A673 (cell line): ENCODE measurements at regions not wholly inside any gene's neighbourhood (a gene's known extent, or its start where the extent isn't known, plus 50 kb on each side); places are given as distances from the start of the nearest gene placed in this dataset.
"Not testable (repeated sequence)": the region's sequence is repeated elsewhere in the genome, so short reads cannot be mapped to it uniquely, and the experiment has no call there.

Experiments used
- BruUV-seq: library from RNA; stranded (reverse); fragments of 400-500 nt; replicated peaks from 2 replicates; lab custom pipeline; 2021; lab: Mats Ljungman, UMichigan
- CTCF ChIA-PET: fragments of 300-600 bp; sonication (Branson Sonifier 250); formaldehyde crosslinking; loops from one replicate; lab custom pipeline; 2022; ENCODE audit warnings: antibody characterized with exemption; lab: Charles Lee
- POLR2A ChIA-PET: fragments of 300-600 bp; sonication (Branson Sonifier 250); formaldehyde crosslinking; loops from one replicate; lab custom pipeline; 2022; ENCODE audit warnings: antibody characterized with exemption; ENCODE audit not compliant: low non-redundant PET; lab: Charles Lee
- DNase-seq: peaks from one replicate; pipeline ENCODE4 v3.0.0-alpha.2; 2015; ENCODE audit warnings: low spot score
- H3K27ac ChIP-seq: fragments of 200-600 bp; sonication (generic); 2 replicates; pipeline ENCODE4 v1.5.1; 2016; ENCODE audit warnings: mixed run types, low read depth, mild to moderate bottlenecking, mixed read lengths, antibody characterized with exemption, low read length; ENCODE audit not compliant: poor library complexity, severe bottlenecking
- H3K27me3 ChIP-seq: fragments of 200-600 bp; sonication (generic); replicated peaks from 2 replicates; pipeline ENCODE4 v1.6.1; 2017; ENCODE audit warnings: mixed run types, low read depth, mild to moderate bottlenecking, mixed read lengths, antibody characterized with exemption, low read length; ENCODE audit not compliant: insufficient read depth, poor library complexity
- H3K36me3 ChIP-seq: fragments of 200-600 bp; sonication (generic); 2 replicates; pipeline ENCODE4 v1.6.1; 2016; ENCODE audit warnings: mixed run types, mild to moderate bottlenecking, mixed read lengths, antibody characterized with exemption, low read length; ENCODE audit not compliant: insufficient read depth, poor library complexity, severe bottlenecking
- H3K4me1 ChIP-seq: fragments of 200-600 bp; sonication (generic); 2 replicates; pipeline ENCODE4 v1.6.1; 2017; ENCODE audit warnings: mixed run types, mild to moderate bottlenecking, mixed read lengths, antibody characterized with exemption, low read length; ENCODE audit not compliant: insufficient read depth, poor library complexity, severe bottlenecking
- H3K4me3 ChIP-seq: fragments of 200-600 bp; sonication (generic); 2 replicates; pipeline ENCODE4 v1.5.1; 2016; ENCODE audit warnings: low read depth, mixed run types, mild to moderate bottlenecking, mixed read lengths, low read length; ENCODE audit not compliant: poor library complexity, severe bottlenecking
- H3K9me3 ChIP-seq: fragments of 200-600 bp; sonication (generic); 2 replicates; pipeline ENCODE4 v1.6.1; 2016; ENCODE audit warnings: mixed run types, low read depth, mild to moderate bottlenecking, mixed read lengths, antibody characterized with exemption, low read length; ENCODE audit not compliant: poor library complexity, severe bottlenecking
- CTCF ChIP-seq: fragments of 300-800, 200-600 bp; sonication (generic); conservative IDR thresholded peaks from 2 replicates; pipeline ENCODE4 v1.5.1; 2017; ENCODE audit warnings: low read depth, mild to moderate bottlenecking, antibody characterized with exemption, low read length, moderate library complexity, mixed read lengths
- EZH2 ChIP-seq: fragments of 200-600 bp; sonication (generic); IDR thresholded peaks from 2 replicates; pipeline ENCODE4 v1.6.1; 2017; ENCODE audit warnings: borderline replicate concordance, low read depth, mild to moderate bottlenecking, mixed read lengths, antibody characterized with exemption, low read length; ENCODE audit not compliant: poor library complexity, severe bottlenecking
- intact Hi-C: fragments of 100-400 bp; cut with micrococcal nuclease; formaldehyde crosslinking; loops from one replicate; pipeline ENCODE4 v1.10.0; 2022; ENCODE audit not compliant: unreplicated experiment

GRCh38 chr3:39725321-39725720 is 84.1 kb upstream of the MYRIP start:
- Histone ChIP-seq H3K9me3 (no peaks in the 10 kb centered on the region), H3K27me3 (no peaks in the 10 kb centered on the region), H3K36me3 (no peaks in the 10 kb centered on the region), H3K4me1 (no peaks in the 10 kb centered on the region), H3K27ac (no peak overlapping the region), H3K4me3 (no peak overlapping the region)
- intact Hi-C loops, result no loop called here
- ChIA-PET POLR2A (no interaction called here), CTCF (no interaction called here)
- no peak for TF ChIP-seq CTCF
- TF ChIP-seq EZH2, result no peak
- BruUV-seq, result no TSS peak
- DNase-seq, result no peak

GRCh38 chr3:39727415-39727814 is 82.0 kb upstream of the MYRIP start:
- H3K4me3 ChIP-seq, result no peak overlapping the region
- intact Hi-C loops, result no loop called here
- H3K9me3 ChIP-seq, result no peaks in the 10 kb centered on the region
- no peaks in the 10 kb centered on the region for H3K4me1 ChIP-seq
- no TSS peak for BruUV-seq
- DNase-seq, result no peak
- TF ChIP-seq EZH2 (no peak), CTCF (no peak)
- H3K27me3 ChIP-seq, result no peaks in the 10 kb centered on the region
- H3K27ac ChIP-seq, result no peak overlapping the region
- CTCF ChIA-PET, result no interaction called here
- POLR2A ChIA-PET, result no interaction called here
- no peaks in the 10 kb centered on the region for H3K36me3 ChIP-seq

- no peaks in the 10 kb centered on the region for H3K4me1 ChIP-seq
- no peak overlapping the region for H3K27ac ChIP-seq
- no peak for TF ChIP-seq EZH2
- no peak for TF ChIP-seq CTCF
- no TSS peak for BruUV-seq
- no peaks in the 10 kb centered on the region for H3K36me3 ChIP-seq
- no peak for DNase-seq
- POLR2A ChIA-PET, result no interaction called here
- intact Hi-C loops, result no loop called here
- H3K27me3 ChIP-seq, result no peaks in the 10 kb centered on the region
- H3K9me3 ChIP-seq, result no peaks in the 10 kb centered on the region
- CTCF ChIA-PET, result no interaction called here
- no peak overlapping the region for H3K4me3 ChIP-seq
Measured at GRCh38 chr3:39733804-39734203, 75.6 kb upstream of the MYRIP start.

- POLR2A ChIA-PET, CTCF ChIA-PET, H3K9me3 ChIP-seq, intact Hi-C loops, H3K4me1 ChIP-seq, DNase-seq, H3K4me3 ChIP-seq, H3K27ac ChIP-seq, H3K36me3 ChIP-seq, BruUV-seq, H3K27me3 ChIP-seq: not testable (repeated sequence)
Measured at GRCh38 chr3:39739658-39740057, 69.8 kb upstream of the MYRIP start.
